ENCODE measurements at regions not wholly inside any gene's neighbourhood (a gene's known extent, or its start where the extent isn't known, plus 50 kb on each side); places are given as distances from the start of the nearest gene placed in this dataset.

- TF ChIP-seq CTCF (IDR thresholded peaks at IDR 0.05) (no peak), ZFX (IDR thresholded peaks at IDR 0.05; ENCODE audit: borderline replicate concordance) (no peak)
Measured at GRCh38 chr14:38549564-38549963, 293.7 kb upstream of the CLEC14A start.

All from 22Rv1 (cell line).